ENCODE measurements at regions not wholly inside any gene's neighbourhood (a gene's known extent, or its start where the extent isn't known, plus 50 kb on each side); places are given as distances from the start of the nearest gene placed in this dataset.

DNA sequence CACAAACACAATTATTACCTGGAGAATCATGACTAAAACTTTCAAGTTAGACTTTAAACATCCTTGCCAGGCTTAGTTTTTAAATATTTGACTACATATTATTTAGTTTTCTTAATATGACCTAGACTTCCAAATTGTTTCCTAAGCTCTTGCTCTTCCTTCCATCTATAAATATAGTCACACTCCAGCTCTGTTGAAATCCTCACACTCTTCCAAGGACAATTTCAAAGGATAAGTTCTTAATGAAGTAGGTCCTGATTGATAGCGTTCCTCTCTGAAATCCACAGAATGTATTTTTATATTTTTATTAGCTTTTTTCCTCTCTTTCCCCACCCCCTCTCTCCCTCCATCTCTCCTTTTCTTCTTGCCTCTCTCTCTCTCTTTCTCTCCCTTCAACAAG lies 1074.1 kb upstream of the PCDH20 start:
- TF ChIP-seq, protein P1, sequence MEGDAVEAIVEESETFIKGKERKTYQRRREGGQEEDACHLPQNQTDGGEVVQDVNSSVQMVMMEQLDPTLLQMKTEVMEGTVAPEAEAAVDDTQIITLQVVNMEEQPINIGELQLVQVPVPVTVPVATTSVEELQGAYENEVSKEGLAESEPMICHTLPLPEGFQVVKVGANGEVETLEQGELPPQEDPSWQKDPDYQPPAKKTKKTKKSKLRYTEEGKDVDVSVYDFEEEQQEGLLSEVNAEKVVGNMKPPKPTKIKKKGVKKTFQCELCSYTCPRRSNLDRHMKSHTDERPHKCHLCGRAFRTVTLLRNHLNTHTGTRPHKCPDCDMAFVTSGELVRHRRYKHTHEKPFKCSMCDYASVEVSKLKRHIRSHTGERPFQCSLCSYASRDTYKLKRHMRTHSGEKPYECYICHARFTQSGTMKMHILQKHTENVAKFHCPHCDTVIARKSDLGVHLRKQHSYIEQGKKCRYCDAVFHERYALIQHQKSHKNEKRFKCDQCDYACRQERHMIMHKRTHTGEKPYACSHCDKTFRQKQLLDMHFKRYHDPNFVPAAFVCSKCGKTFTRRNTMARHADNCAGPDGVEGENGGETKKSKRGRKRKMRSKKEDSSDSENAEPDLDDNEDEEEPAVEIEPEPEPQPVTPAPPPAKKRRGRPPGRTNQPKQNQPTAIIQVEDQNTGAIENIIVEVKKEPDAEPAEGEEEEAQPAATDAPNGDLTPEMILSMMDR (conservative IDR thresholded peaks at IDR 0.05; ENCODE audit: low read length) = no peak
- TF ChIP-seq EZH2phosphoT487 (IDR thresholded peaks at IDR 0.05; ENCODE audit: borderline replicate concordance) = no peak
- no peak overlapping the region for H3K9ac ChIP-seq (ENCODE audit: low read depth, low read length, poor library complexity, severe bottlenecking)
- no peaks in the 10 kb centered on the region for H3K36me3 ChIP-seq (ENCODE audit: insufficient read depth, low read length)
- no peaks in the 10 kb centered on the region for H4K20me1 ChIP-seq (ENCODE audit: insufficient read depth, low read length, poor library complexity, severe bottlenecking)
- H3K27me3 ChIP-seq (ENCODE audit: insufficient read depth, low read length, poor library complexity, severe bottlenecking) = no peaks in the 10 kb centered on the region
- no peaks in the 10 kb centered on the region for H3K4me1 ChIP-seq (ENCODE audit: insufficient read depth, low read length, poor library complexity, severe bottlenecking)
- H3F3A ChIP-seq (ENCODE audit: low read depth) = no peaks in the 10 kb centered on the region
- H3K4me2 ChIP-seq (ENCODE audit: low read depth, low read length, poor library complexity, severe bottlenecking) = no peak overlapping the region
- H2AFZ ChIP-seq (ENCODE audit: low read length) = no peak overlapping the region
- no peak overlapping the region for H3K4me3 ChIP-seq (ENCODE audit: low read length, poor library complexity, severe bottlenecking)
- no peaks in the 10 kb centered on the region for H3K9me2 ChIP-seq (replicated peaks; ENCODE audit: low read depth, low read length)
- H3K79me2 ChIP-seq (ENCODE audit: insufficient read depth, low read length) = no peaks in the 10 kb centered on the region
- H3K9me3 ChIP-seq (ENCODE audit: insufficient read depth, low read depth, low read length) = no peaks in the 10 kb centered on the region

DNA sequence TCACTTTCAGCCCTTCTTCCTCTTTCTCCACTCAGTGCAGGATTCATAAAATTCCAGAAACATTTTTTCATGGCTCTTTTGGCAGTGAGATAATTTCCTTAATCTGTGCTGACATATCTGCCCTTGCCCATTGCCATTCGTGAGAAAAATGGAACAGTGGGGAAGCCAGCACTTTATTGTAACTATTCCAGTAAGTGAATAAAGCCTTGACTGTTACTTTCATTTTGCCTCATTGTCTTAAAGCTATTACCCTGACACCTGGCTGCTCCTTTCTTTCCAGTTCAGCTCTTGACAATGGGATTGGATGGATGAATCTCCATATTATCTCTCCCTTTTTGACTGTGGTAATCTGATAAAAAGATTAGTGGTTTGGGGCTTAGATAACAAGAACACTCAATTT lies 1068.1 kb upstream of the PCDH20 start:
- Histone ChIP-seq H3K9me3 (ENCODE audit: insufficient read depth, low read depth, low read length) (no peaks in the 10 kb centered on the region), H3K9ac (ENCODE audit: low read depth, low read length, poor library complexity, severe bottlenecking) (no peak overlapping the region), H3K4me2 (ENCODE audit: low read depth, low read length, poor library complexity, severe bottlenecking) (no peak overlapping the region), H4K20me1 (ENCODE audit: insufficient read depth, low read length, poor library complexity, severe bottlenecking) (no peaks in the 10 kb centered on the region), H3K9me2 (replicated peaks; ENCODE audit: low read depth, low read length) (no peaks in the 10 kb centered on the region), H3K27me3 (ENCODE audit: insufficient read depth, low read length, poor library complexity, severe bottlenecking) (no peaks in the 10 kb centered on the region), H2AFZ (ENCODE audit: low read length) (no peak overlapping the region), H3K4me3 (ENCODE audit: low read length, poor library complexity, severe bottlenecking) (no peak overlapping the region), H3K4me1 (ENCODE audit: insufficient read depth, low read length, poor library complexity, severe bottlenecking) (no peaks in the 10 kb centered on the region), H3K79me2 (ENCODE audit: insufficient read depth, low read length) (no peaks in the 10 kb centered on the region), H3K36me3 (ENCODE audit: insufficient read depth, low read length) (no peaks in the 10 kb centered on the region), H3F3A (ENCODE audit: low read depth) (no peaks in the 10 kb centered on the region)
- TF ChIP-seq, protein P1 (conservative IDR thresholded peaks at IDR 0.05; ENCODE audit: low read length) = no peak
- no peak for TF ChIP-seq EZH2phosphoT487 (IDR thresholded peaks at IDR 0.05; ENCODE audit: borderline replicate concordance)

DNA sequence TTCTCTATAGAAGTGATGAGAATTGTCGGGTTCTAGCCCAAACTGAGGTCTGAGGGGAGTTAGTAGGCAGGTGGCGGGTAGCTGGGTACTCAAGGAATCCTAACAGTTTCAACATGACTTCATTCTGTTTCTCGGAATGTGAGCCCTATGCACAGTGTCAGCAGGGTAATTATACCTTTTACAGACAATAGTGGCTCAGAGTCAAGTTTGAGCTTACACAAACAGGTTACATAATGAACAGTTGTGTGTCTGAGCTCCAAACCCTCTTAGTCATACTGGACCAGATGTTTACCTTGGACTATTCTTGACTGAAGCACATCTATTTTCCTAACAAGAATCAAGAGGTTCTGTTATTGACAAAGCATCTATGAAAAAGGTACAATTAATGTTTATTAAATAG lies 1066.7 kb upstream of the PCDH20 start:
- Histone ChIP-seq H3K36me3 (ENCODE audit: insufficient read depth, low read length) (no peaks in the 10 kb centered on the region), H3K79me2 (ENCODE audit: insufficient read depth, low read length) (no peaks in the 10 kb centered on the region), H3K4me2 (ENCODE audit: low read depth, low read length, poor library complexity, severe bottlenecking) (no peak overlapping the region), H3K9me2 (replicated peaks; ENCODE audit: low read depth, low read length) (no peaks in the 10 kb centered on the region), H3K4me3 (ENCODE audit: low read length, poor library complexity, severe bottlenecking) (no peak overlapping the region), H2AFZ (ENCODE audit: low read length) (no peak overlapping the region), H3K9me3 (ENCODE audit: insufficient read depth, low read depth, low read length) (no peaks in the 10 kb centered on the region), H4K20me1 (ENCODE audit: insufficient read depth, low read length, poor library complexity, severe bottlenecking) (no peaks in the 10 kb centered on the region), H3K4me1 (ENCODE audit: insufficient read depth, low read length, poor library complexity, severe bottlenecking) (no peaks in the 10 kb centered on the region), H3K27me3 (ENCODE audit: insufficient read depth, low read length, poor library complexity, severe bottlenecking) (no peaks in the 10 kb centered on the region), H3K9ac (ENCODE audit: low read depth, low read length, poor library complexity, severe bottlenecking) (no peak overlapping the region), H3F3A (ENCODE audit: low read depth) (no peaks in the 10 kb centered on the region)
- TF ChIP-seq EZH2phosphoT487 (IDR thresholded peaks at IDR 0.05; ENCODE audit: borderline replicate concordance) = no peak
- TF ChIP-seq, protein P1 (conservative IDR thresholded peaks at IDR 0.05; ENCODE audit: low read length) = no peak

Data from Loucy (cell line).